ENCODE measurements at regions not wholly inside any gene's neighbourhood (a gene's known extent, or its start where the extent isn't known, plus 50 kb on each side); places are given as distances from the start of the nearest gene placed in this dataset.

DNA sequence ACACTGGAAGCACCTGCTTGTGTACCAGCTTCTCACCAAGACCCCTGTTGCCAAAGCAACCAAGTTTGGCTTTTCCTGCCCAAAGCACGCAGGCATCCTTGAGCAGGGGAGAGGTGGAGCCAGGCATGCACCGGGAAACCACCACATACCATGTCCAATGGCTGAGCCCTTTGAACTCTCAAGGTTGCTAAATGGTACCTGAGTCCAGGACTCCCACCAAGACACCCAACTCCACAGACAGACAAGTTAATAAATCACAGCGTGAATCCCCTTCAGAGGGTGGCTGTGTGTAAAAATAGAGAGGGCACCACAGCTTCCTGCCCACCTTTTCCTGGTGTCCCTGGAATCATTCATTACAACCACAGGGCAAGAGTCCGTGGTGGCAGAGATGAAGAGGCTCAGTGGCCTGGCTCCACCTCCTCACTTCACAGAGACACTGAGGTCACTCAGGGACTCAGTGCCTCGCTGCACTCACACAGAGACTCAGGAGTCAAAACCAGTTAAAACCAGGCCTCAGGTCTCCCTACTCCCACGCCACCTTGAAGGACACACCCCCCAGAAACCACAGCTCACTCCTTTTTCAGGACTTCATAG is 143.7 kb downstream of the C5orf15 start:
- ATAC-seq: no peak
- Histone ChIP-seq H3K4me1 (peaks cover 0 to 10% (median 0%) of the 10 kb centered on the region in 3 donors), H3K27ac (no peak overlapping the region), H3K4me3 (no peak overlapping the region), H3K36me3 (no peaks in the 10 kb centered on the region), H3K9me3 (no peaks in the 10 kb centered on the region), H3K27me3 (peaks cover 49% of the 10 kb centered on the region)
- 75% methylated on average over 2 of the region's 6 CpGs; no CpG with 5 or more reads in 1 of the 2 donors for WGBS, 2 donors (ENCODE audit: low coverage in 1 of 2)
- TF ChIP-seq EP300 (IDR thresholded peaks at IDR 0.05) (no peak), POLR2AphosphoS5 (IDR thresholded peaks at IDR 0.05) (no peak), POLR2A (IDR thresholded peaks at IDR 0.05) (no peak)
- TF ChIP-seq, protein P1, sequence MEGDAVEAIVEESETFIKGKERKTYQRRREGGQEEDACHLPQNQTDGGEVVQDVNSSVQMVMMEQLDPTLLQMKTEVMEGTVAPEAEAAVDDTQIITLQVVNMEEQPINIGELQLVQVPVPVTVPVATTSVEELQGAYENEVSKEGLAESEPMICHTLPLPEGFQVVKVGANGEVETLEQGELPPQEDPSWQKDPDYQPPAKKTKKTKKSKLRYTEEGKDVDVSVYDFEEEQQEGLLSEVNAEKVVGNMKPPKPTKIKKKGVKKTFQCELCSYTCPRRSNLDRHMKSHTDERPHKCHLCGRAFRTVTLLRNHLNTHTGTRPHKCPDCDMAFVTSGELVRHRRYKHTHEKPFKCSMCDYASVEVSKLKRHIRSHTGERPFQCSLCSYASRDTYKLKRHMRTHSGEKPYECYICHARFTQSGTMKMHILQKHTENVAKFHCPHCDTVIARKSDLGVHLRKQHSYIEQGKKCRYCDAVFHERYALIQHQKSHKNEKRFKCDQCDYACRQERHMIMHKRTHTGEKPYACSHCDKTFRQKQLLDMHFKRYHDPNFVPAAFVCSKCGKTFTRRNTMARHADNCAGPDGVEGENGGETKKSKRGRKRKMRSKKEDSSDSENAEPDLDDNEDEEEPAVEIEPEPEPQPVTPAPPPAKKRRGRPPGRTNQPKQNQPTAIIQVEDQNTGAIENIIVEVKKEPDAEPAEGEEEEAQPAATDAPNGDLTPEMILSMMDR (IDR thresholded peaks at IDR 0.05): no peak

DNA sequence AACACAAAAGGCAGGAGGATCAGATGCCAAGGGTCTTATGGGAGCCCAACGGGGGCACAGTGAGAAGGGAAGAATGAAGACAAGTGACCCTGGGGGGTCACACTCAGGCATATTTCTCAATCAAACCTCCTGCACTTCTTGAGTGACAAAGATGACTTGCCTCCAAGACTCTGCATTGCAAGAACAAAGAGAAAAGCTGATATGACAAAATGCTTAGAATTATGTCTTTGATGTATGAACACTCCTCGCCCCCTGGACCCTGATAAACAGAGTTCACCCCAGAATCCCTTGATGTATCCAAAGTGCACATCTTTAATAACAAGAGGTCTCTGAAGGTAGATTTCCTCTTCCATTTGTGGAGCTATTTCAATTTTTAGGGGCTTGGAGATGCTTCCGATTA is 146.5 kb downstream of the C5orf15 start:
- Histone ChIP-seq H3K4me1 (peaks cover 0 to 14% (median 0%) of the 10 kb centered on the region in 3 donors), H3K27ac (no peak overlapping the region)
- 51 to 74% methylated on average over 2 to 3 of the region's 3 CpGs for WGBS, 2 donors (ENCODE audit: low coverage in 1 of 2)

DNA sequence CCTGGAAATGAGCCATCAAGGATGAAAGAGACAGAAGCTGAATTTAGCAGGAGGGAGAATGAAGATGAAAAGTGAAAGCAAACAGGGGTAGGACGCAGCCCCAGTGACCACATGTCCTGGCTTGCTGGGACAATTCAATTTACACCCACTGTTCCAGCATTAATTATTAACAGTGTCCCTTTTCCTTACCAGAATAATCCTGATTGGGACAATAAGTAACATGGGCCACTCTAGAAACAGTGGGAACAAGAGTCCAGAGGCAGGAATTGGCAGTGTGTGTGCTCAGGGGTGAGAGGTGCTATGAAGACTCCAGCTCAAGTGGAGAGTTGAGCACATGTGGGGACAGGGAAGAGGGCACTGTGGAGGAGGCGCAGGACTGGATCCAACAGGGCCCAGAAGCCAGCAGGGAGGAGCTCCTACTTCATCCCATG is 147.1 kb downstream of the C5orf15 start:
- no peaks in the 10 kb centered on the region for H3K9me3 ChIP-seq
- H3K27me3 ChIP-seq: peaks cover 22% of the 10 kb centered on the region
- H3K27ac ChIP-seq: no peak overlapping the region
- no peak for TF ChIP-seq POLR2A (IDR thresholded peaks at IDR 0.05)
- TF ChIP-seq POLR2AphosphoS5 (IDR thresholded peaks at IDR 0.05): no peak
- TF ChIP-seq, protein P1 (IDR thresholded peaks at IDR 0.05): no peak
- no peak overlapping the region for H3K4me3 ChIP-seq
- peaks cover 0 to 14% (median 0%) of the 10 kb centered on the region in 3 donors for H3K4me1 ChIP-seq
- ATAC-seq: no peak
- WGBS, 2 donors (ENCODE audit: low coverage in 1 of 2): 63 to 72% methylated on average over 2 of the region's 2 CpGs
- no peaks in the 10 kb centered on the region for H3K36me3 ChIP-seq

More for the DNA sequence above, 146.5 kb downstream of the C5orf15 start:
- ATAC-seq: no peak
- Histone ChIP-seq H3K9me3 (no peaks in the 10 kb centered on the region), H3K36me3 (no peaks in the 10 kb centered on the region), H3K27me3 (peaks cover 28% of the 10 kb centered on the region), H3K4me3 (no peak overlapping the region)
- no peak for TF ChIP-seq POLR2A (IDR thresholded peaks at IDR 0.05)
- no peak for TF ChIP-seq POLR2AphosphoS5 (IDR thresholded peaks at IDR 0.05)
- TF ChIP-seq, protein P1 (IDR thresholded peaks at IDR 0.05): no peak
- no peak for TF ChIP-seq EP300 (IDR thresholded peaks at IDR 0.05)

DNA sequence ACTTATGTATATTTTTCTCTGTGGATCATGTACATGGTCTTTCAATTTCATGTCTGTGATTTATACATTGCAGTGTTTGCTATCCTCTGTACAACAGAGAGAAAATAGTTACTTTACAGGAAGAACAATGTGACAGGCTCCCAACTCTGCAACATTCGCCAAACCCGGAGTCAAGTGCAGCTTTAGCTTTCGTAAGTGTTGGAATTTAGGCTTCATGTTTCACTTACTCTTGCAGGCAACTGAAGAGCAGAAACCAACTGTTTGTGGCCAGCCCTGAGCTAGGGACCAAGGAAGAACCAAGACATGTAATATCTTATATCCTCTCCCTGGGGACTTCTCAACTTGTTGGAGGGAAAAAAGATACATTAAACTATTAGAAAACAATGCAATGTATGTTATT is 147.9 kb downstream of the C5orf15 start:
- TF ChIP-seq POLR2AphosphoS5 (IDR thresholded peaks at IDR 0.05): no peak
- WGBS, 2 donors (ENCODE audit: low coverage in 1 of 2): 17 to 28% methylated on average over 3 of the region's 3 CpGs
- ATAC-seq: no peak
- Histone ChIP-seq H3K9me3 (no peaks in the 10 kb centered on the region), H3K36me3 (no peaks in the 10 kb centered on the region), H3K4me1 (peaks cover 0 to 14% (median 0%) of the 10 kb centered on the region in 3 donors), H3K27ac (no peak overlapping the region), H3K27me3 (peaks cover 14% of the 10 kb centered on the region), H3K4me3 (no peak overlapping the region)

DNA sequence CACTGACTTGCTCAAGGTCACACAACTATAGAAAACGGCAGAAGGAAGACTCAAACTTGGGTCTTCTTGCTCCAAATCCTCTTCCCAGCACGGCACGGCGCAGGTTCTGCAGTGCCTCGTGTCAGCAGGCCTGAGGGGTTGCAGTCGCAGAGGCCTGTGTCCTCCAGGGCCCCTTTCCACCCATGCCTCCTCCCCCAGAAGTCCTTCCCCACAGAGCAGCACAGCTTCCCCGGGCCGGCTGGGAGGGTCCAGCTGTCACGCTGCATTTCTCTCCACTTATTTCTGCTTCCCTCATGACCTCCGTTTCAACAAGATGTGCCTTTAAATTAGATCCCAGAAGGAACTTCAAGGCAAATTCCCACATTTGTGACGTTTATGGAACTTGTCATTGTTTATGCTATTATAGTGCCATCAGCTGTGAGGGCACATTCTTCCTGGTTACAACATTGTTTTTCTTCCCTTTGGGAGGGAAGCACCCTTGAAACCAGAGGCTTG is 148.4 kb downstream of the C5orf15 start:
- no peak overlapping the region for H3K27ac ChIP-seq
- 35 to 69% methylated on average over 5 to 9 of the region's 11 CpGs for WGBS, 2 donors (ENCODE audit: low coverage in 1 of 2)

More for the DNA sequence above, 148.4 kb downstream of the C5orf15 start:
- ATAC-seq: no peak
- no peaks in the 10 kb centered on the region for H3K9me3 ChIP-seq
- peaks cover 9% of the 10 kb centered on the region for H3K27me3 ChIP-seq
- H3K4me1 ChIP-seq: peaks cover 0 to 14% (median 0%) of the 10 kb centered on the region in 3 donors
- TF ChIP-seq EP300 (IDR thresholded peaks at IDR 0.05) (no peak), POLR2AphosphoS5 (IDR thresholded peaks at IDR 0.05) (no peak), POLR2A (IDR thresholded peaks at IDR 0.05) (no peak)
- TF ChIP-seq, protein P1 (IDR thresholded peaks at IDR 0.05): no peak
- H3K36me3 ChIP-seq: no peaks in the 10 kb centered on the region
- H3K4me3 ChIP-seq: no peak overlapping the region

All from gastroesophageal sphincter (tissue), 4 donors.